Prostate gland (tissue), 2 donors: ENCODE measurements at regions not wholly inside any gene's neighbourhood (a gene's known extent, or its start where the extent isn't known, plus 50 kb on each side); places are given as distances from the start of the nearest gene placed in this dataset.

Experiments
- DNase-seq: peaks from one replicate; pipeline ENCODE4 v3.0.0-alpha.2; 2019; ENCODE audit warnings: low spot score
- H3K27ac ChIP-seq, 2 donors: fragments of 200-600 bp; sonication (generic); 2 replicates each; pipeline ENCODE4 v1.5.1; 2017 to 2019
- H3K27me3 ChIP-seq: fragments of 200-600 bp; sonication (generic); replicated peaks from 2 replicates; pipeline ENCODE4 v1.5.1; 2019; ENCODE audit not compliant: insufficient read depth
- H3K36me3 ChIP-seq, 2 donors: fragments of 200-600 bp; sonication (generic); 1 replicate in 1 of 2; 2 replicates in 1 of 2; pipeline versions ENCODE4 v1.5.1 to v1.8.1; 2017 to 2019
- H3K4me1 ChIP-seq: fragments of 200-600 bp; sonication (generic); replicated peaks from 2 replicates; pipeline ENCODE4 v1.5.1; 2019
- H3K4me3 ChIP-seq, 2 donors: fragments of 200-600 bp; sonication (generic); 2 replicates each; pipeline ENCODE4 v1.5.1; 2017 to 2019
- H3K9me3 ChIP-seq: fragments of 200-600 bp; sonication (generic); 2 replicates; pipeline ENCODE4 v1.5.1; 2017
- CTCF ChIP-seq, 4 experiments: fragments of 200-600 bp in 2 of 4; fragments of 450-650 bp in 2 of 4; sonication (generic) in 2 of 4; IDR thresholded peaks; 1 replicate in 3 of 4; 2 replicates in 1 of 4; pipeline ENCODE4 v1.5.1; 2016 to 2019; ENCODE audit warnings: antibody characterized with exemption in 4 of 4, mild to moderate bottlenecking in 2 of 4, moderate library complexity in 2 of 4
- POLR2A ChIP-seq: fragments of 450-650 bp; IDR thresholded peaks from one replicate; pipeline ENCODE4 v1.6.1; 2016; ENCODE audit warnings: antibody characterized with exemption, mild to moderate bottlenecking
- POLR2AphosphoS5 ChIP-seq: sonication (generic); formaldehyde crosslinking; IDR thresholded peaks from one replicate; pipeline ENCODE4 v1.6.1; 2017; ENCODE audit warnings: antibody characterized with exemption
- whole genome bisulfite sequencing: methylation state at CpG from one replicate; pipeline ENCODE4 v1.1.5; 2018; 5-methylcytosine and 5-hydroxymethylcytosine counted together
- intact Hi-C: fragments of 100-400 bp; cut with DNase I; formaldehyde crosslinking; loops from one replicate; pipeline ENCODE4 v1.14.2; 2022

GRCh38 chr18:22108674-22109073 is 60.7 kb upstream of the GATA6 start:
- Histone ChIP-seq H3K9me3 (no peaks in the 10 kb centered on the region), H3K27me3 (peaks cover 3% of the 10 kb centered on the region), H3K36me3 (no peaks in the 10 kb centered on the region), H3K4me1 (no peaks in the 10 kb centered on the region), H3K27ac (no peak overlapping the region), H3K4me3 (no peak overlapping the region)
- intact Hi-C loops, result no loop called here
- 57% methylated on average over 2 of the region's 2 CpGs for WGBS
- TF ChIP-seq POLR2A (no peak), CTCF (IDR thresholded peaks at IDR 0.05) (no peak), POLR2AphosphoS5 (no peak)
- DNase-seq, result no peak

- no peak overlapping the region for H3K27ac ChIP-seq
- no peaks in the 10 kb centered on the region for H3K4me1 ChIP-seq
- peaks cover 3% of the 10 kb centered on the region for H3K27me3 ChIP-seq
- intact Hi-C loops, result no loop called here
- no peak overlapping the region for H3K4me3 ChIP-seq
- WGBS, result 94% methylated on average over 4 of the region's 4 CpGs
- no peaks in the 10 kb centered on the region for H3K9me3 ChIP-seq
- no peaks in the 10 kb centered on the region for H3K36me3 ChIP-seq
- TF ChIP-seq CTCF (IDR thresholded peaks at IDR 0.05) (no peak), POLR2AphosphoS5 (no peak), POLR2A (no peak)
- DNase-seq, result no peak
Observed at GRCh38 chr18:22109535-22109934, 59.9 kb upstream of the GATA6 start.

- H3K27ac ChIP-seq, result no peak overlapping the region
- no peak for DNase-seq
- intact Hi-C loops, result no loop called here
- H3K4me3 ChIP-seq, result no peak overlapping the region
- no peaks in the 10 kb centered on the region for H3K4me1 ChIP-seq
- no peaks in the 10 kb centered on the region for H3K36me3 ChIP-seq
- TF ChIP-seq POLR2A (no peak), CTCF (IDR thresholded peaks at IDR 0.05) (no peak), POLR2AphosphoS5 (no peak)
- no peaks in the 10 kb centered on the region for H3K9me3 ChIP-seq
- H3K27me3 ChIP-seq, result peaks cover 3% of the 10 kb centered on the region
- 48% methylated on average over 9 of the region's 9 CpGs for WGBS
Observed at GRCh38 chr18:22110461-22110924, 58.9 kb upstream of the GATA6 start.

- 91% methylated on average over 5 of the region's 5 CpGs for whole genome bisulfite sequencing
- Histone ChIP-seq H3K36me3 (no peaks in the 10 kb centered on the region), H3K27ac (no peak overlapping the region), H3K4me3 (no peak overlapping the region), H3K9me3 (no peaks in the 10 kb centered on the region), H3K27me3 (peaks cover 3% of the 10 kb centered on the region), H3K4me1 (no peaks in the 10 kb centered on the region)
- no peak for DNase-seq
- intact Hi-C loops, result no loop called here
- TF ChIP-seq POLR2A (no peak), CTCF (IDR thresholded peaks at IDR 0.05) (no peak), POLR2AphosphoS5 (no peak)
Observed at GRCh38 chr18:22112215-22112614, 57.2 kb upstream of the GATA6 start.

GRCh38 chr18:22113144-22113844 is 56.1 kb upstream of the GATA6 start:
- H3K4me1 ChIP-seq, result no peaks in the 10 kb centered on the region
- WGBS, result 75% methylated on average over 9 of the region's 9 CpGs
- H3K9me3 ChIP-seq, result no peaks in the 10 kb centered on the region
- H3K4me3 ChIP-seq, result no peak overlapping the region
- TF ChIP-seq CTCF (IDR thresholded peaks at IDR 0.05) (no peak), POLR2A (no peak), POLR2AphosphoS5 (no peak)
- H3K27me3 ChIP-seq, result peaks cover 3% of the 10 kb centered on the region
- no peaks in the 10 kb centered on the region for H3K36me3 ChIP-seq
- H3K27ac ChIP-seq, result no peak overlapping the region
- DNase-seq, result no peak
- intact Hi-C loops, result no loop called here
